ENCODE measurements at regions not wholly inside any gene's neighbourhood (a gene's known extent, or its start where the extent isn't known, plus 50 kb on each side); places are given as distances from the start of the nearest gene placed in this dataset.

DNA sequence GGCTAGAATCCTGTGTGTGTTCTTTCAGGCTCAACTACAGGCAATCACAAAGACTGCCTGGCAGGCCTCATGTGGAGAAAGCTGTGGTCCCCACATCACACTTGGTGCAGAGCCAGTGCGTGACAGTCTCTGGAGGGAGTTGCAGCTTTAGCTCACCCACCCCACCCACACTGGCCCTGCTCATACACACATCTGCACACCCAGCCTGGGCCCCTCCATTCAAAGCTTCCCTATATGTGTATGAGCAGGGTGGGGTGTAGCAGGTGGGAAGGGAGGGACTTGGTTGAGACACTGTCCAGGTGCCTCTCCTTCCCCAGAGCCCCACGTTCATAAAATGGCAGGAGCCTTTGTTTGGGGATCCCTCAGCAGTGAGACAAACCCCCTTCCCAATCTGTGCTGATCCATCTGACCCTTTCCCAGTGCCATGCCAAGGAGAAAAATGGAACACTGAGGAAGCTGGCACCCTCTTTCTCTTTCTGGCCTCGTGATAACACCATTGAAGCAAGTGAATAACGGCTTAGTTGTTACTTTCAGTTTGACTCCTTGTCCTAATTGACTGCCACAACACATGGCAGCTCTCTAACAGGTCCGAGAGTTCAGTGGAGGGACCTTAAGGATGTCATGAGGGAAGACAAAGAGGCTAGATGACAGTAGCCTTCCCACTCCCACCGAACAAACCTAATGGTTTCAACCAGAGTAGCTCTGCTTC lies 53.8 kb upstream of the NRSN1 start:
- no peak overlapping the region for H3K4me3 ChIP-seq (ENCODE audit: low read depth, low read length)
- DNase-seq (ENCODE audit: low read depth): no peak
- TF ChIP-seq, protein P1, sequence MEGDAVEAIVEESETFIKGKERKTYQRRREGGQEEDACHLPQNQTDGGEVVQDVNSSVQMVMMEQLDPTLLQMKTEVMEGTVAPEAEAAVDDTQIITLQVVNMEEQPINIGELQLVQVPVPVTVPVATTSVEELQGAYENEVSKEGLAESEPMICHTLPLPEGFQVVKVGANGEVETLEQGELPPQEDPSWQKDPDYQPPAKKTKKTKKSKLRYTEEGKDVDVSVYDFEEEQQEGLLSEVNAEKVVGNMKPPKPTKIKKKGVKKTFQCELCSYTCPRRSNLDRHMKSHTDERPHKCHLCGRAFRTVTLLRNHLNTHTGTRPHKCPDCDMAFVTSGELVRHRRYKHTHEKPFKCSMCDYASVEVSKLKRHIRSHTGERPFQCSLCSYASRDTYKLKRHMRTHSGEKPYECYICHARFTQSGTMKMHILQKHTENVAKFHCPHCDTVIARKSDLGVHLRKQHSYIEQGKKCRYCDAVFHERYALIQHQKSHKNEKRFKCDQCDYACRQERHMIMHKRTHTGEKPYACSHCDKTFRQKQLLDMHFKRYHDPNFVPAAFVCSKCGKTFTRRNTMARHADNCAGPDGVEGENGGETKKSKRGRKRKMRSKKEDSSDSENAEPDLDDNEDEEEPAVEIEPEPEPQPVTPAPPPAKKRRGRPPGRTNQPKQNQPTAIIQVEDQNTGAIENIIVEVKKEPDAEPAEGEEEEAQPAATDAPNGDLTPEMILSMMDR (IDR thresholded peaks at IDR 0.05; ENCODE audit: control insufficient read depth, extremely low read depth, insufficient read depth): no peak

DNA sequence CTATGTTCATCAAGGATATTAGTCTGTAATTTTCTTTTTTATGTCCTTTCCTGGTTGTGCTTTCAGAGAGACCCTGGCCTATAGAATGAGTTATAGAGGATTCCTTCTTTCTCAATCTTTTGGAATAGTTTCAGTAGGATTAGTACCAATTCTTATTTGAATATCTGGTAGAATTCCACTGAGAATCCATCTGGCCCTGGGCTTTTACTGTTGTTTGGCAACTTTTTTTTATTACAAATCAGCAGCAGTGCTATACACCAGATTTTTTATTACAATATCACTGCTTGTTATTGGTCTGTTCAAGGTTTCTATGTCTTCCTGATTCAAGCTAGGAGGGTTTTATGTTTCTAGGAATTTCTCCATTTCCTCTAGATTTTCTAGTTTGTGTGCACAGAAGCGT lies 50.0 kb upstream of the NRSN1 start:
- DNase-seq (ENCODE audit: low read depth): no peak
- TF ChIP-seq, protein P1 (IDR thresholded peaks at IDR 0.05; ENCODE audit: control insufficient read depth, extremely low read depth, insufficient read depth): no peak
- no peak overlapping the region for H3K4me3 ChIP-seq (ENCODE audit: low read depth, low read length)

Data from LNCaP clone FGC (cell line).